ENCODE measurements at regions not wholly inside any gene's neighbourhood (a gene's known extent, or its start where the extent isn't known, plus 50 kb on each side); places are given as distances from the start of the nearest gene placed in this dataset.
"Not testable (repeated sequence)": the region's sequence is repeated elsewhere in the genome, so short reads cannot be mapped to it uniquely, and the experiment has no call there.

DNA sequence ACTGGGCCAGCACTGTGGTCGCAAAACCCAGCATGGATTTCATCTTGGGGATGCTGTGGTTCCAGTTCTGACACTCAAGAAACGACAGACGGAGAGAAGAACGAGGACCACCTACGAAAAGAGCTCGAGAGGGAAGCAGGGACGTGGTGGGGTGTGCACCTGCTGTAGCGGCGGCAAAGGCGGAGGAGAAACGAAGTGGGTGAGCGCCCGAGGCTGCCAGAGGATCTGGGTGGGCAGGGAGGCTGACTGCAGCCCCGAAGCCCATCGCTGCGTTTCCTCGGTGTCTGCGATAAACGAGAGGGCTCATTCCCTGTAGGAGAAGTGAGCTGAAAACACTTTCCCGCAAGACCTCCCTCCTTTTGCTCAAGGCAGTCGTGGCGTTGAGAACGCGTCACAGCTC is 246.1 kb downstream of the OR4C45 start:
- H3K4me1 ChIP-seq (replicated peaks in 1 of 2), result no peaks in the 10 kb centered on the region
- no peak overlapping the region for H3K27ac ChIP-seq
- in situ Hi-C loops (cut with MboI; ENCODE audit: low pct_unique_long_range_greater_than_20kb in 2 of 9, low sequenced_read_pairs in 9 of 9, unreplicated experiment in 9 of 9), result no loop called here
- WGBS, 10 experiments, result 30 to 100% (median 59%) methylated on average over 1 to 18 of the region's 24 CpGs; no CpG with 5 or more reads in 2 of the 10 experiments
- no peak for ATAC-seq (replicated peaks in 6 of 8)
- H3K4me3 ChIP-seq, result no peak overlapping the region

DNA sequence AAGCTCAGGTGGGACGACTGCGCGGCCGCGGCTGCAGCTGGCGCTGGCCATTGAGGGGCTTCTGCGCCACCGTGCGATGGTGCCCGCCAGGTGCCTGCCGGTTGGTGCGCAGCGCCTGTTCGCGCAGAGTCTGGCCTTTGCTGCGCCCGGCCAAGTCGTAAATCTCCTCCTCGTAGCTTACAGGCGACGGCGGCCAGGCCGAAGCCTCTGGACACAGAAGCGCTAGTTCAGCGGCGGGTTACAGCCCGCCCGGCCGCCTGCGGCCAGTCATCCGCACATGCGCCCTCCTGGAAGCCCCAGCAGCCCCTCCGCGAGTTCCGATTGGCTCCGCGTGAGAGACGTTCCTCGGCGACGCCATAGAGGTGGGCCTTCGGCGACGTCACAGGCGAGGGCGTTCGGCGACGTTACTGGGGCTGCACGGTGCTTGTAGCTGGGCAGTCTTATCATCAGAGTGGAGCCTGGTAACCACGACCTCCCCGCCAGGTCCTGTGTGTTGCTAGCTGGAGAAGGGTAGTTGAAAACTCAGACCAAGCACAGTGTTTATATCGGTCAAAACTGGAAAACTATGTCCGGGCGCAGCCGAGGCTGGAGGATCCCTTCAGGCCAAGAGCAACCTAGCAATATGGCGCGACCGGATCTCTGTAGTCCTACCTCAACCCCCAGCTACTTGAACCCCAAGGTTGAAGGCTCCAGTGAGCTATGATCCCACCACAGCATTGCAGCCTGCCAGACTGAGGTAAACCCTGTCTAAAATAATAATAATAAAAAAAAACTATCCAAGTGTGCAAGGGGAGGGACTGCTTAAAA is 265.7 kb downstream of the OR4C45 start:
- Histone ChIP-seq H3K4me3 (no peak overlapping the region), H3K27ac (no peak overlapping the region), H3K4me1 (replicated peaks in 1 of 2) (no peaks in the 10 kb centered on the region)
- 86 to 100% (median 88%) methylated on average over 2 to 12 of the region's 59 CpGs; no CpG with 5 or more reads in 7 of the 10 experiments for WGBS, 10 experiments
- in situ Hi-C loops (cut with MboI; ENCODE audit: low pct_unique_long_range_greater_than_20kb in 2 of 9, low sequenced_read_pairs in 9 of 9, unreplicated experiment in 9 of 9), result no loop called here
- ATAC-seq (replicated peaks in 6 of 8), result no peak

DNA sequence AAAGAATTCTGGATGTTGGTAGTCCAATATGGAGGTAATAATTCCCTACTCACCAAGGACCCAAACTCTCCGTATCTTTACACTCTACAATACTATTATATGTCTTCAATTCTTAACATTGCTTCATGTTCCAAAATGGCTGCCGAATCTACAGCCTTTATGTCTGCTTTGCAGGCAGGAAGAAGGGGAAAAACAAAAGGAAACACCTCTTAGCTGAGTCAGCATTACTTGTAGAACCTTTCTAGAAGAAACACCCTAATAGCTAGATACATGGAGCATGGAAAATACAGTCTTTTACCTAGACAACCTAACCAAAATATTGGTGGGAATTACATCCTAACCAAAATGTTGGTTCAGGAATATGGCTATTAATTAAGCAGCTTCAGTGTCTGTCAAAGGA is 298.0 kb downstream of the OR4C45 start:
- H3K4me1 ChIP-seq (replicated peaks in 1 of 2); H3K27ac ChIP-seq; ATAC-seq (replicated peaks in 6 of 8); H3K4me3 ChIP-seq: not testable (repeated sequence)
- in situ Hi-C loops (cut with MboI; ENCODE audit: low pct_unique_long_range_greater_than_20kb in 2 of 9, low sequenced_read_pairs in 9 of 9, unreplicated experiment in 9 of 9), result loop anchor here in 1 of 9 experiments (25.0 kb wide), 1 partner anchor 243 kb away; no protein-coding TSS in a partner anchor
- 6 to 67% (median 29%) methylated on average over 1 to 2 of the region's 2 CpGs; no CpG with 5 or more reads in 1 of the 10 experiments for WGBS, 10 experiments

DNA sequence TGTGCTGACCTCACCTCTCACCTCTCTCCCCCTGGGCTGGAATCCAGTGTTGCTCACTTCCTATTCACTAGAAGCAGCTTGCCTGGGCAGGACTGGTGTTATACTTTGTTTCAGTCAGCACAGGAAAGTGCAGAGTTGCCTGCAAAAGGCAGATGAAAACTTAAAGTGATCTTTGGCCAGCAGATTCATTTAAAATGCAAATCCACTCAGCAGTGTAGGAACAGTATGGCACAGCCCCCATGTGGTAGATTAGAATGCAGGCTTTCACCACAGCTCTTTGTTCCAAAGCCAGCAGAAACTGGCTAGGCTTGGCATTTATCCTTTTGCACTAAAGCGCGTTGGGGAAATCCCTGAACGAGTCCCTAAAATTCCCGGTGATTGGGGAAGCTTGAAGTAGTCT is 301.2 kb downstream of the OR4C45 start:
- peak in 2 of 8 experiments; percentile 47 to 65 for ATAC-seq (replicated peaks in 6 of 8)
- Histone ChIP-seq H3K27ac (no peak overlapping the region), H3K4me3 (no peak overlapping the region), H3K4me1 (replicated peaks in 1 of 2) (no peaks in the 10 kb centered on the region)
- in situ Hi-C loops (cut with MboI; ENCODE audit: low pct_unique_long_range_greater_than_20kb in 2 of 9, low sequenced_read_pairs in 9 of 9, unreplicated experiment in 9 of 9), result loop anchor here in 1 of 9 experiments (25.0 kb wide), 1 partner anchor 247 kb away; no protein-coding TSS in a partner anchor
- 38 to 70% (median 57%) methylated on average over 2 to 3 of the region's 4 CpGs; no CpG with 5 or more reads in 7 of the 10 experiments for WGBS, 10 experiments

DNA sequence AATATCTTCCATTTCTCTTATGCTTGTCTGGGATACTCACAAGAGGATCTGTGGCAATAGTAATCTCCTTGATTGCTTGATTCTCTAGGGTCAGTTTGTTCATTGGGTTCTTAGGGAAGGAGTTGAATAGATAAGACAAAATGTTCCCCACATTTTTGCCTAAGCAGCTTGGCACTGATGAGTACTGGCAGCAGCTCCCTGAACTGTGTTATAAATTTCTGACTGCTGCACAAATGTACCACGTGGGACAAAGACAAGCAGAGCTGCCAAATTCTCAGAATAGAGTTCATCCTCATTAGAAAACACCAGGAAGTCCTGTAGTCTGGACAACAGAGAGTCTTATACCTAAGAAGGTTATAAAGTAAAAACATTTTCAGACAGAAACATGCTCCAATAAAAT is 304.8 kb downstream of the OR4C45 start:
- H3K4me3 ChIP-seq; ATAC-seq (replicated peaks in 6 of 8); H3K4me1 ChIP-seq (replicated peaks in 1 of 2); H3K27ac ChIP-seq: not testable (repeated sequence)
- WGBS, 10 experiments, result 0% methylated on average over 1 of the region's 1 CpG; no CpG with 5 or more reads in 9 of the 10 experiments
- in situ Hi-C loops (cut with MboI; ENCODE audit: low pct_unique_long_range_greater_than_20kb in 2 of 9, low sequenced_read_pairs in 9 of 9, unreplicated experiment in 9 of 9), result loop anchor here in 1 of 9 experiments (25.0 kb wide), 1 partner anchor 250 kb away; no protein-coding TSS in a partner anchor

DNA sequence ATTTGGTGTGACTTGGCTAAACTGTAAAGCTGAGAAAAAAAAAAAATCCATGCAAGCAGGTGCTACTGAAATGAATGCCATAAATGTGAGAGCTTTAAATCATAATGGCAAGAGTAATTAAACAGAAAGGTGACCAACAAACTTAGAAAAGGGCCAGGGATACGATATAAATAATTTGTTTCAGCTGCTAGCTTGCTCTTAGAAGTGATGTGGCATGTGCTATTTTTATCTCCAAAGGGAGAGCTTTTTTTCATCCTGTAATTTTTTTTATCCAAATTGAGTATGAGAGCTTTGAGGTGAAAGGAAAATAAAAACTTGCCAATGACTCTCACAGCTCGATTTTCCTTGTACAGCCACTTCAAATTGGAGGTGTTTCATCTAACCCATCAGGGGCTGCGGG is 315.3 kb downstream of the OR4C45 start:
- no CpG with 5 or more reads among the region's 3 CpGs for WGBS, 10 experiments
- not testable (repeated sequence) for ATAC-seq (replicated peaks in 6 of 8); H3K4me3 ChIP-seq; H3K27ac ChIP-seq; H3K4me1 ChIP-seq (replicated peaks in 1 of 2)
- in situ Hi-C loops (cut with MboI; ENCODE audit: low pct_unique_long_range_greater_than_20kb in 2 of 9, low sequenced_read_pairs in 9 of 9, unreplicated experiment in 9 of 9), result loop anchor here in 1 of 9 experiments (25.0 kb wide), 1 partner anchor 261 kb away; no protein-coding TSS in a partner anchor

DNA sequence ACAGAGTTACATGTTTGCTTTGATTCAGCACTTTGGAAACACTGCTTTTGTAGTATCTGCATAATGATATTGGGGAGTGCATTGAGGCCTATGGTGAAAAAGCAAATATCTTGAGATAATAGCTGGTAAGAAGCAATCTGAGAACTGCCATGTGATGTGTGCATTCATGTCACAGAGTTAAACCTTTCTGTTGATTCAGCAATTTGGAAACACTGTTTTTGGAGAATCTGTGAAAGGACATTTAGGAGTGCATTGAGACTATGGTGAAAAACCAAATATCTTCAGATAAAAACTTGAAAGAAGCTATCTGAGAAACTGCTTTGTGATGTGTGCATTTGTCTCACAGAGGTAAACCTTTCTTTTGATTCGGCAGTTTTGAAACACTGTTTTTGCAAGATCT is 346.8 kb downstream of the OR4C45 start:
- in situ Hi-C loops (cut with MboI; ENCODE audit: low pct_unique_long_range_greater_than_20kb in 2 of 9, low sequenced_read_pairs in 9 of 9, unreplicated experiment in 9 of 9), result no loop called here
- no peaks in the 10 kb centered on the region for H3K4me1 ChIP-seq (replicated peaks in 1 of 2)
- ATAC-seq (replicated peaks in 6 of 8), result no peak
- no peak overlapping the region for H3K27ac ChIP-seq
- H3K4me3 ChIP-seq, result no peak overlapping the region
- WGBS, 10 experiments, result 0 to 88% (median 50%) methylated on average over 1 of the region's 1 CpG; no CpG with 5 or more reads in 3 of the 10 experiments

DNA sequence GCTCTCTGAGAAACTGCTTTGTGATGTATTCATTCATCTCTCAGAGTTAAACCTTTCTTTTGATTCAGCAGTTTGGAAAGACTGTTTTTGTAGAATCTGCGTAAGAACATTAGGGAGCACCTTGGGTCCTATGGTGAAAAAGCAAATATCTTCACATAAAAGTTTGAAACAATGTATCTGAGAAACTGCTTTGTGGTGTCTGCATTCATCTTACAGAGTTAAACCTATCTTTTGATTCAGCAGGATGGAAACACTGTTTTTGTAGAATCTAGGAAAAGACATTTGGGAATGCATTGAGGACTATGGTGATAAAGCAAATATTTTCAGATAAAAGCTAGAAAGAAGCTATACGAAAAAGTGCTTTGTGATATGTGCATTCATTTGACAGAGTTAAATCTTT is 361.3 kb downstream of the OR4C45 start:
- 10 to 88% (median 64%) methylated on average over 2 of the region's 2 CpGs for WGBS, 10 experiments
- Histone ChIP-seq H3K4me1 (replicated peaks in 1 of 2) (no peaks in the 10 kb centered on the region), H3K27ac (no peak overlapping the region), H3K4me3 (no peak overlapping the region)
- ATAC-seq (replicated peaks in 6 of 8), result no peak
- in situ Hi-C loops (cut with MboI; ENCODE audit: low pct_unique_long_range_greater_than_20kb in 2 of 9, low sequenced_read_pairs in 9 of 9, unreplicated experiment in 9 of 9), result no loop called here

DNA sequence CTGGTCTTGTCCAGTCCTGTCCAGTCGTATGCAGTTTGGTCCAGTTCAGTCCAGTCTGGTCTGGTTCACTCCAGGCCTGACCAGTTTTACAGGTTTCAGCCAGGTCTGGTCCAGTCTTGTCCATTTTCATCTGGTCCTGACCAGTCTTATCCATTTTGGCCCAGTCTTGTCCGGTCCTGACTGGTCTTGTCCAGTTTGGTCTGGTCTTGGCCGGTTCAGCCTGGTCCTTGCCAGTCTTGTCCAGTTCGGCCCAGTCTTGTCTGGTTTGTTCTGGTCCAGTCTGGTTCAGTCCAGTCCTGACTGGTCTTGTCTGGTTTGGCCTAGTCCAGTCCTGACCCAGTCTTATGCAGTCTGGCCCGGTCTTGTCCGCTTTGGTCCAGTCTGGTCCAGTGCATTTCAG is 380.2 kb downstream of the OR4C45 start:
- Histone ChIP-seq H3K27ac (no peak overlapping the region), H3K4me1 (replicated peaks in 1 of 2) (no peaks in the 10 kb centered on the region), H3K4me3 (no peak overlapping the region)
- in situ Hi-C loops (cut with MboI; ENCODE audit: low pct_unique_long_range_greater_than_20kb in 2 of 9, low sequenced_read_pairs in 9 of 9, unreplicated experiment in 9 of 9), result loop anchor here in 1 of 9 experiments (25.0 kb wide), 2 partner anchors 99 to 274 kb away; no protein-coding TSS in a partner anchor
- 10 to 100% (median 43%) methylated on average over 1 to 6 of the region's 6 CpGs; no CpG with 5 or more reads in 1 of the 10 experiments for WGBS, 10 experiments
- ATAC-seq (replicated peaks in 6 of 8), result no peak

DNA sequence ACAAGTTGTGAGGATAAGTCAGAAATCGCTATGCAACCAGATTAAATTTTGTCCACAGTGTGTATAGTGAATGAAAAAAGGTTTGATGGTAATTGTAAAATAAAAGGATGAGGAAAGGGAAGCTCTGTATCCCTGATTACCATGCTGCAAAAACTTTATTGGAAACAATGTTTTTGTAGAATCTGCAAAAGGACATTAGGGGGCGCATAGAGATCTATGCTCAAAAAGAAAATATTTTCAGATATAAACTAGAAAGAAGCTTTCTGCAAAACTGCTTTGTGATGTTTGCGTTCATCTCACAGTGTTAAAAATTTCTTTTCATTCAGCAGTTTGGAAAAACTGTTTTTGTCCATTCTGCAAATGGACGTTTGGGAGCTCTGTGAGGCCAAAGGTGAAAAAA is 390.5 kb downstream of the OR4C45 start:
- in situ Hi-C loops (cut with MboI; ENCODE audit: low pct_unique_long_range_greater_than_20kb in 2 of 9, low sequenced_read_pairs in 9 of 9, unreplicated experiment in 9 of 9), result loop anchor here in 1 of 9 experiments (25.0 kb wide), 2 partner anchors 89 to 264 kb away; no protein-coding TSS in a partner anchor
- WGBS, 10 experiments, result 0 to 52% (median 31%) methylated on average over 2 to 4 of the region's 4 CpGs
- H3K27ac ChIP-seq, result no peak overlapping the region
- no peak for ATAC-seq (replicated peaks in 6 of 8)
- H3K4me3 ChIP-seq, result no peak overlapping the region
- no peaks in the 10 kb centered on the region for H3K4me1 ChIP-seq (replicated peaks in 1 of 2)
